Suppressor macrophage (primary cell): ENCODE measurements at regions not wholly inside any gene's neighbourhood (a gene's known extent, or its start where the extent isn't known, plus 50 kb on each side); places are given as distances from the start of the nearest gene placed in this dataset.
"Not testable (repeated sequence)": the region's sequence is repeated elsewhere in the genome, so short reads cannot be mapped to it uniquely, and the experiment has no call there.

Experiments
- DNase-seq, 4 experiments: peaks; one replicate each; pipeline ENCODE4 v3.0.0-alpha.2; 2020 to 2022

DNA sequence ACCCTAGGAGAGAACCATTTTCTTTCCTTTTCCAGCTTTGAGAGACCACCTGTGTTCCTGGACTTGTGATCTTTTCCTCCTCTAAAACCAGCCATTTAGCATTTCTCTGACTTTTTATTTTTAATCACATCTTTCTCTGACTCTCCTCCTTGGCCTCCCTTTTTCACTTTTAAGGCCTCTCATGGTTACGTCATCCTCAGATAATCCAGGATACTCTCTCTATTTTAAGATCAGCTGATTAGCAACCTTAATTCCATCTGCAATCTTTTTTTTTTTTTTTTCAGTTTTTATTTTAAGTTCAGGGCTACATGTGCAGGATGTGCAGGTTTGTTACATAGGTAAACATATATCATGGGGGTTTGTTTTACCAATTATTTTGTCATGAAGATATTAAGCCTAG, 54.0 kb downstream of the RFPL4B start:
- DNase-seq = no peak

- DNase-seq = no peak
These were observed 60.0 kb downstream of the RFPL4B start for GRCh38 chr6:112407101-112407590.

- DNase-seq = no peak
These were observed 61.4 kb downstream of the RFPL4B start for GRCh38 chr6:112408522-112408921.

GRCh38 chr6:112409311-112409710, 62.2 kb downstream of the RFPL4B start:
- no peak for DNase-seq

GRCh38 chr6:112413780-112414179, 66.7 kb downstream of the RFPL4B start:
- DNase-seq = no peak

- DNase-seq = no peak
These were observed 68.2 kb downstream of the RFPL4B start for GRCh38 chr6:112415366-112415765.

DNA sequence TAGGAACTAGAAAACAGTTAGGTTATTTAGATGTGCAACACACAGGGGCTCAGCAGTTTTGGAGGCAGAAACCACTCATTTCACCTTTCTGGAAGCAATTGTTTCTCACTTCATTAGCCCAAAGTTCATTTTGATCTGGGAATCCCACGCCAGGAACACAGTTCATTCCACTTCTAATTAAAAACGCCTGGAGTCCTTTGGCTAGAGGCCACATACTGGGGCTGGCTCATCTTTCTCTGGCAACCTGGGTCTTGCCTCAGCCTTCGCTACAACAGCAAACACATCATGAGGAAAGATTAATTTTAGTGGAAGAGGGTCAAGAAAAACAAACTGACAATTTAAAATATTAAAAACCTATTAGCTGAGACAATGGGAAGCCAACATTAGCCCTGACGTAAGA, 69.7 kb downstream of the RFPL4B start:
- no peak for DNase-seq

DNA sequence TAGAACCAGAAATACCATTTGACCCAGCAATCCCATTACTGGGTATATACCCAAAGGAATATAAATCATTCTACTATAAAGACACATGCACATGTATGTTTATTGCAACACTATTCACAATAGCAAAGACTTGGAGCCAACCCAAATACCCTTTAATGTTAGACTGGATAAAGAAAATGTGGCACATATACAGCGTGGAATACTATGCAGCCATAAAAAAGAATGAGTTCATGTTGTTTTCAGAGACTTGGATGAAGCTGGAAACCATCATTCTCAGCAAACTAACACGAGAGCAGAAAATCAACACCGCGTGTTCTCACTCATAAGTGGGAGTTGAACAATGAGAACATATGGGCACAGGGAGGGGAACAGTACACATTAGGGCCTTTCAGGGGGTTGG, 79.9 kb downstream of the RFPL4B start:
- DNase-seq = not testable (repeated sequence)

- no peak for DNase-seq
These were observed 80.4 kb downstream of the RFPL4B start for GRCh38 chr6:112427499-112427898.

GRCh38 chr6:112428477-112428876, 81.3 kb downstream of the RFPL4B start:
- no peak for DNase-seq

GRCh38 chr6:112429226-112429625, 82.1 kb downstream of the RFPL4B start:
- DNase-seq = no peak

- no peak for DNase-seq
These were observed 84.7 kb downstream of the RFPL4B start for GRCh38 chr6:112431803-112432202.

DNA sequence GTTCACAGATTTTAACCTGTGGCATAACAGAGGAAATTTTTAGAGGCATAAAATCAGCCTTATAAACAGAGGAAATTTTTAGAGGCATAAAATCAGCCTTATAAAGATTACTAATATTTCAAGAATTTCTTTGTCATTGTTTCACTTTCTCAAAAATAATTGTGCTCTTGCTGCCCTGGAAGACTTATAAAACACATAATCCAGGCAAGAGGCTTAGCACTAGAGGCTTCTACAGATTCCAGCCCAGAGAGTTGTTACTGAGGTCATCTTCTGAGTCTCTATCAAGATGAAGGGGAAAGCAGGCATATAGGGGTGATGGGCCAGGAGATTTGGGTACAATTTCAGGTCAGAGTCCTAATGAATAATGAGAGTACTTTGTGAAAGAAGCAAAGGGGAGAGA, 85.7 kb downstream of the RFPL4B start:
- DNase-seq = no peak

- no peak for DNase-seq
These were observed 86.3 kb downstream of the RFPL4B start for GRCh38 chr6:112433457-112433856.

GRCh38 chr6:112434896-112435435, 87.8 kb downstream of the RFPL4B start:
- no peak for DNase-seq

GRCh38 chr6:112437058-112437457, 89.9 kb downstream of the RFPL4B start:
- no peak for DNase-seq

DNA sequence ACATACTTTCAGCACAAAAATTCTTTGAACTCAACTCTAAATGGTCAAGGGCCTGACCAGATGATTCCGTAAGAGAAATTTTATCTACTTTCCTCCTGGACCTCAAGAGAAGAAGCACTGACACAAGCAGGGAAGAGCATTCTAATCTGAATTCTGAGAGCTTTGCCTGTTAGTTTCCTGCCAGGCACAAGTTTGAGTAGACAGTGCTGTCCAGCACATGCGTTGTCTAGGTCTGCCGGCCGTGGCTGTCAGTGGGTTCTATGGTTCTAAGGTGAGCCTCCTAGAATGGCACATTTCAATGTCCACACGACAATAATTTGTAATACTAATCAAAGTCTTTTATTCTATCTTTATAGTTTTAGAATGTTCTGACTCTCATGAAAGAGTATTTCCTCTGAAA, 91.9 kb downstream of the RFPL4B start:
- no peak for DNase-seq

- DNase-seq = no peak
These were observed 92.3 kb downstream of the RFPL4B start for GRCh38 chr6:112439432-112439831.

DNA sequence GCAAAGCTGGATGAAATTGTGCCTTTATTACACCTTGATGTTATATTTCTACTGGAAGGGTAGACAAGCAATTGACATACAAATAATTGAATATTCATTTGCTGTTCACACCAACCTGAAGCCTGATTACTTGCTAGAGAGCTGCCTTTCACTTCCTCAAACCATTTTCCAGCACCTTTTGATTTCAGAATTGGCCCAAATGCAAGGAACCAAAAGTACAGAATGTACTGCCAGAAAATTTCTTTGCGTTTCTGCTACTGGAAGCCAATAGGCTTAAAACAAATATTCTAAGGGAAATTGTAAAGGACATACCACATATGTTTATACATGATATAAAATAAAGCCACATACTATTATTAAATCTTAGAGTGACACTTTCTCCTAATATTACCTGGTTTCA, 94.5 kb downstream of the RFPL4B start:
- DNase-seq = no peak

GRCh38 chr6:112443179-112444065, 96.3 kb downstream of the RFPL4B start:
- no peak for DNase-seq

DNA sequence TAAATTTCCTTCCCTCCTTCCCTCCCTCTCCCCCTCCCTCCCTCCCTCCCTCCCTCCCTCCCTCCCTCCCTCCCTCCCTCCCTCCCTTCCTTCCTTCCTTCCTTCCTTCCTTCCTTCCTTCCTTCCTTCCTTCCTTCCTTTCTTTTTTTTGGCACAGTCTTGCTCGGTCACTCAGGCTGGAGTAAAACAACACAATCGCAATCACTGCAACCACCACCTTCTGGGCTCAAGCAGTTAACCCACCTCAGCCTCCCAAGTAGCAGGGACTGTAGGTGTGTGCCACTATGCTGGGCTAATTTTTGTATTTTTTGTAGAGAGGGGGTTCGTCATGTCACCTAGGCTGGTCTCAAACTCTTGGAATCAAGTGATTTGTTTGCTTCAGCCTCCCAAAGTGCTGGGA, 101.7 kb downstream of the RFPL4B start:
- not testable (repeated sequence) for DNase-seq

- DNase-seq = no peak
These were observed 103.5 kb downstream of the RFPL4B start for GRCh38 chr6:112450663-112451062.

- no peak for DNase-seq
These were observed 110.8 kb downstream of the RFPL4B start for GRCh38 chr6:112457886-112458285.

DNA sequence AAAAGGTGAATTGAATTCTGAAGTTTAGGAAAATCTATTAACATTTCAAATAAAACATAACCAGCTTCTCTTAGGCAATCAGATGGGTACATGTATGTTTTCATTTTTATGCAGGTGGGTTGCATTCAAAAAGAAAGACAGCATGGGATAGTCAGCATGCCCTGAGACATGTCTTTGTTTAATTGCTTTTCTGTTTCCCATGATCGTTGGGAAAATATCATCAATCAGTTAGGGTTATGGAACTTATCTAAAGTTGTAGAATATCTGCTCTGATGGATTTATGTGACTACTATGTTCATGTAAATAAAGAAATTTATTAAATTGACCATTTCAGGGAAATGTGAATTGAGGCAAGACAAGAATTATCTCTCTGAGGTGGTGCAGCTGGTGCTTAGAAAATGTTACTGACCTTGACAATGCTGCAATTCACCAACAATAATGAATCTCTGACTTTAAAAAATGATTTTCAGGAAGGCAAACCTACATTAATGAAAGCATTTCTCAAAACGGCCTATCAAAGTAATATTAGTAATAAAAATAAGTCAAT, 112.7 kb downstream of the RFPL4B start:
- DNase-seq = no peak
